ENCODE measurements at regions not wholly inside any gene's neighbourhood (a gene's known extent, or its start where the extent isn't known, plus 50 kb on each side); places are given as distances from the start of the nearest gene placed in this dataset.

DNA sequence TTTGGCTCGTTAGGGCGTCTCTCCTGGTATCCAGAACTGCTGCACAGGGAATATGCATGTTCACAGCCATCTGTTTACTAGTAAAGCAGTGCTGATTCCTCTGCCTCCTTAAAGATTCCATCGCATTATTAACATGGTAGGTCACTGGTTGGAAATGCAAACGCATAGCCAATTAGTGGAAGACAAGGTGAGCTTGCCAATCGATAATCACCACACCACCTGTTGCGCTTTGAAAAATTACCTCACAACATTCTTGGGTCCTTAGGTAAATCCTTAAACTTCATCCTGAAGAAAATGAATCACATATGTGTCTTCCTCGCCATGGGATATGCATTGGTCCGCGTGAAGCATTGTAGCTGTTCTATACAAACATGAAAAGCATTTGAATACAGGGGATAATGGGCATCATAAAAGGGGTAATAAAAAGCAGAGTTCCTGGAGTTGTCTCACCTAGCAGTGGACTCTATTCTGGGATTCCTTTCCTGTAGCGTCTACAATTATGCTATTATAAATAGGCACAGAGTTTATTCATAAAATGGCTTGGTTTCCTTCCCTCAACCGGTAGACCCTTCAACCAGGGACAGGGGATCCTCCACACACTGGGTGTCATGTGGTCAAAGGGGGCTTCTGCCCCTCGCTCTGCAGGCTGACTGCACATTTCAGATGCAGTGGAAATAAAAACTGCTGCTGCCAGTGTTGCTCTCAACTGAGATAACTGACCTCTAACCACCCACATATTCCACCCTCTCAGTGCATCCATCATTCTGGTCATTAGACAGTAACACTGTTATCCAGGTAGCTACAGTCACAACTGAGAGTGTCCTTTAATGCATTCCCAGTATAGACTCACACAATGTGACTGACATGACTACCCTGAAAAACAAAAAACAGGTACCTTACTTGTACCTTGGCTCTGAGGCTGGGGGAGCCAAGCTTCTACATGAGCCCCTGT is 389.2 kb upstream of the NFE2L3 start:
- ChIA-PET POLR2A (no interaction called here), CTCF (interaction anchor here (1.6 kb wide), 1 partner anchor 11 kb away, joined by 5 read pairs; no protein-coding TSS in a partner anchor)
- TF ChIP-seq, protein P1, sequence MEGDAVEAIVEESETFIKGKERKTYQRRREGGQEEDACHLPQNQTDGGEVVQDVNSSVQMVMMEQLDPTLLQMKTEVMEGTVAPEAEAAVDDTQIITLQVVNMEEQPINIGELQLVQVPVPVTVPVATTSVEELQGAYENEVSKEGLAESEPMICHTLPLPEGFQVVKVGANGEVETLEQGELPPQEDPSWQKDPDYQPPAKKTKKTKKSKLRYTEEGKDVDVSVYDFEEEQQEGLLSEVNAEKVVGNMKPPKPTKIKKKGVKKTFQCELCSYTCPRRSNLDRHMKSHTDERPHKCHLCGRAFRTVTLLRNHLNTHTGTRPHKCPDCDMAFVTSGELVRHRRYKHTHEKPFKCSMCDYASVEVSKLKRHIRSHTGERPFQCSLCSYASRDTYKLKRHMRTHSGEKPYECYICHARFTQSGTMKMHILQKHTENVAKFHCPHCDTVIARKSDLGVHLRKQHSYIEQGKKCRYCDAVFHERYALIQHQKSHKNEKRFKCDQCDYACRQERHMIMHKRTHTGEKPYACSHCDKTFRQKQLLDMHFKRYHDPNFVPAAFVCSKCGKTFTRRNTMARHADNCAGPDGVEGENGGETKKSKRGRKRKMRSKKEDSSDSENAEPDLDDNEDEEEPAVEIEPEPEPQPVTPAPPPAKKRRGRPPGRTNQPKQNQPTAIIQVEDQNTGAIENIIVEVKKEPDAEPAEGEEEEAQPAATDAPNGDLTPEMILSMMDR (IDR thresholded peaks at IDR 0.05; ENCODE audit: control extremely low read depth, extremely low read depth, low read depth, missing control alignments), result no peak
- DNase-seq (ENCODE audit: extremely low spot score), result no peak

- DNase-seq (ENCODE audit: extremely low spot score), result no peak
- ChIA-PET CTCF (interaction anchor here (1.6 kb wide), 1 partner anchor 11 kb away, joined by 5 read pairs; no protein-coding TSS in a partner anchor), POLR2A (no interaction called here)
- TF ChIP-seq, protein P1 (IDR thresholded peaks at IDR 0.05; ENCODE audit: control extremely low read depth, extremely low read depth, low read depth, missing control alignments), result no peak
Measured at GRCh38 chr7:25763463-25763860, 388.5 kb upstream of the NFE2L3 start.

DNA sequence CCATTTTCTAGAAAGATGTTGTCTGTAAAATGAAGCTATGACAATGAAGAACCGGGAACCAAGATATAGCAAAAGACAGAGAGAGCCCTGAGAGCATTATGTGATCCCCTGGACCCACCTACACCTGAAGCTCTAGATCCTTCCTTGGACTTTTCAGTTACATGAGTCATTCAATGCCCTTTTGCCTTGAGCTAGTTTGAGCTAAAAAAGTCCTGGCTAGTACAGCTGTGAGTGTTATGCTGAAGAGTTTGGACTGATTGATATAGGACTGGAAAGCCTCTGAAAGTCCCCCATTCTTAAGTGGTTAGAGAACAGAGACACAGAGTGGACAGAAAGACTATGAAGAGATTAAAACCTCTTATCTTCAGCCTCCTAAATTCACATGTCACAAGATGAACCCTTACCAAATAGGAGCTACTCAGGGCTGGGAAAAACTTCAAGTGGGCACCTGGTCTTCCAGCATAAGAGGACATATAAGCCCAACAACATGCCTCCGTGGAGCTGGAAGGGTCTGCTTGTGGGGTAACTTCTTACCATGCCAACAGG is 386.8 kb upstream of the NFE2L3 start:
- TF ChIP-seq, protein P1 (IDR thresholded peaks at IDR 0.05; ENCODE audit: control extremely low read depth, extremely low read depth, low read depth, missing control alignments), result no peak
- DNase-seq (ENCODE audit: extremely low spot score), result no peak
- ChIA-PET POLR2A (no interaction called here), CTCF (interaction anchor here (0.9 to 1.0 kb wide), 2 partner anchors 14 to 29 kb away, joined by 3 read pairs; no protein-coding TSS in a partner anchor)

GRCh38 chr7:25770235-25770634 is 381.8 kb upstream of the NFE2L3 start:
- DNase-seq (ENCODE audit: extremely low spot score), result no peak
- ChIA-PET CTCF (interaction anchor here (1.4 kb wide), 1 partner anchor 10 kb away, joined by 4 read pairs; no protein-coding TSS in a partner anchor), POLR2A (no interaction called here)
- TF ChIP-seq, protein P1 (IDR thresholded peaks at IDR 0.05; ENCODE audit: control extremely low read depth, extremely low read depth, low read depth, missing control alignments), result no peak

GRCh38 chr7:25770670-25771069 is 381.3 kb upstream of the NFE2L3 start:
- TF ChIP-seq, protein P1 (IDR thresholded peaks at IDR 0.05; ENCODE audit: control extremely low read depth, extremely low read depth, low read depth, missing control alignments), result no peak
- CTCF ChIA-PET, result interaction anchor here (1.2 to 1.4 kb wide), 2 partner anchors 10 to 15 kb away, joined by 4 read pairs; no protein-coding TSS in a partner anchor
- POLR2A ChIA-PET, result no interaction called here
- no peak for DNase-seq (ENCODE audit: extremely low spot score)

DNA sequence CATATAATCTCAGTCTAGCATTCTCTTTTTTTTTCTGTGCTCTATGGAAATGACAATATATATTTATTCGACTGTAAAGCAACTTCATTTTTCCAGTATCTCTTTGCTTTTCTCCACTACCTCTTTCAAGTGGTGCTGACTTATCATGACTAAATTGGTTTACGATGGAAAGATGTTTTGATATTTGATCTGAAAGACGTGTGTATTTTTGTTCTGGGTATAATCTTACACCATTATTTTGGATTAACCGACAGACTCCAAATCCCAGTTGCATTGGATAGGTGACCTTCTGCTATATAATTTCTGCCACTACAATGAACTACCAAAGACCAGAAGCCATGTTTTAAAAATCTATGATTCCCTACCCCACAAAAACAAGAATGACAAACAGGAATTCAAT is 380.5 kb upstream of the NFE2L3 start:
- ChIA-PET CTCF (interaction anchor here (1.2 to 1.3 kb wide), 2 partner anchors 12 to 15 kb away, joined by 3 to 4 read pairs; no protein-coding TSS in a partner anchor), POLR2A (no interaction called here)
- DNase-seq (ENCODE audit: extremely low spot score), result no peak
- TF ChIP-seq, protein P1 (IDR thresholded peaks at IDR 0.05; ENCODE audit: control extremely low read depth, extremely low read depth, low read depth, missing control alignments), result no peak

All from GM10248 (cell line).